Neuronal stem cell (in vitro differentiated cells): ENCODE measurements at regions not wholly inside any gene's neighbourhood (a gene's known extent, or its start where the extent isn't known, plus 50 kb on each side); places are given as distances from the start of the nearest gene placed in this dataset.

Source experiments
- DNase-seq: peaks from one replicate; pipeline ENCODE4 v3.0.0-alpha.2; 2013; ENCODE audit warnings: low spot score
- H2AFZ ChIP-seq: one replicate; pipeline ENCODE4 v1.6.1; 2013; ENCODE audit warnings: mild to moderate bottlenecking, low read length, inconsistent platforms
- H2AK5ac ChIP-seq: 2 replicates; pipeline ENCODE4 v1.6.1; 2013; ENCODE audit warnings: low read depth, mild to moderate bottlenecking, inconsistent platforms, low read length, moderate library complexity, mixed read lengths
- H2BK120ac ChIP-seq: 2 replicates; pipeline ENCODE4 v1.6.1; 2013; ENCODE audit warnings: low read depth, mild to moderate bottlenecking, inconsistent platforms, low read length, moderate library complexity, mixed read lengths
- H2BK12ac ChIP-seq: one replicate; pipeline ENCODE4 v1.6.1; 2013; ENCODE audit warnings: low read length, inconsistent platforms
- H2BK15ac ChIP-seq: 2 replicates; pipeline ENCODE4 v1.6.1; 2013; ENCODE audit warnings: mild to moderate bottlenecking, low read length, inconsistent platforms, mixed read lengths
- H2BK5ac ChIP-seq: one replicate; pipeline ENCODE4 v1.6.1; 2013; ENCODE audit warnings: inconsistent platforms, mild to moderate bottlenecking, low read length, moderate library complexity
- H3K14ac ChIP-seq: one replicate; pipeline ENCODE4 v1.6.1; 2013; ENCODE audit warnings: low read length, inconsistent platforms
- H3K18ac ChIP-seq: 2 replicates; pipeline ENCODE4 v1.6.1; 2013; ENCODE audit warnings: low read length, inconsistent platforms
- H3K23ac ChIP-seq: 2 replicates; pipeline ENCODE4 v1.6.1; 2013; ENCODE audit warnings: low read depth, mild to moderate bottlenecking, mixed read lengths, low read length, inconsistent platforms; ENCODE audit not compliant: poor library complexity
- H3K27ac ChIP-seq: replicated peaks from 3 replicates; pipeline ENCODE4 v1.5.1; 2013; ENCODE audit warnings: low read length, inconsistent platforms
- H3K27me3 ChIP-seq, 3 experiments: 2 replicates each; pipeline ENCODE4 v1.6.1; 2013; ENCODE audit warnings: low read length in 3 of 3, mild to moderate bottlenecking in 2 of 3, inconsistent platforms in 1 of 3, low read depth in 1 of 3, mixed read lengths in 1 of 3, moderate library complexity in 1 of 3; ENCODE audit not compliant: control insufficient read depth in 3 of 3, insufficient read depth in 3 of 3
- H3K36me3 ChIP-seq, 2 donors: replicated peaks in 1 of 2; 2 replicates each; pipeline ENCODE4 v1.6.1; 2013; ENCODE audit warnings: low read length in 2 of 2; ENCODE audit not compliant: control insufficient read depth in 2 of 2, insufficient read depth in 2 of 2
- H3K4ac ChIP-seq: 2 replicates; pipeline ENCODE4 v1.6.1; 2013; ENCODE audit warnings: inconsistent platforms, mild to moderate bottlenecking, low read length, moderate library complexity
- H3K4me1 ChIP-seq, 2 donors: 1 replicate in 1 of 2; 2 replicates in 1 of 2; pipeline ENCODE4 v1.6.1; 2013; ENCODE audit warnings: low read length in 2 of 2, low read depth in 1 of 2; ENCODE audit not compliant: control insufficient read depth in 2 of 2, insufficient read depth in 1 of 2
- H3K4me2 ChIP-seq: one replicate; pipeline ENCODE4 v1.6.1; 2013; ENCODE audit warnings: mild to moderate bottlenecking, low read length, inconsistent platforms; ENCODE audit not compliant: insufficient read depth, poor library complexity, severe bottlenecking
- H3K4me3 ChIP-seq, 2 donors: 2 replicates each; pipeline ENCODE4 v1.5.1; 2013; ENCODE audit warnings: low read length in 2 of 2, mild to moderate bottlenecking in 2 of 2, inconsistent platforms in 1 of 2, moderate library complexity in 1 of 2
- H3K79me1 ChIP-seq: one replicate; pipeline ENCODE4 v1.6.1; 2013; ENCODE audit warnings: low read depth, mild to moderate bottlenecking, inconsistent platforms, low read length, moderate library complexity
- H3K9ac ChIP-seq: one replicate; pipeline ENCODE4 v1.6.1; 2013; ENCODE audit warnings: mild to moderate bottlenecking, low read depth, low read length, inconsistent platforms; ENCODE audit not compliant: poor library complexity
- H3K9me3 ChIP-seq, 2 donors: replicated peaks in 1 of 2; 2 replicates each; pipeline versions ENCODE3 to v1.6.1; 2013; ENCODE audit warnings: low read length in 2 of 2, mild to moderate bottlenecking in 2 of 2, inconsistent platforms in 1 of 2, low read depth in 1 of 2, mixed read lengths in 1 of 2, moderate library complexity in 1 of 2; ENCODE audit not compliant: control insufficient read depth in 2 of 2, insufficient read depth in 1 of 2
- H4K8ac ChIP-seq: one replicate; pipeline ENCODE4 v1.6.1; 2013; ENCODE audit warnings: low read depth, mild to moderate bottlenecking, inconsistent platforms, low read length, moderate library complexity
- H4K91ac ChIP-seq: one replicate; pipeline ENCODE4 v1.6.1; 2013; ENCODE audit warnings: low read length, low read depth, mild to moderate bottlenecking, inconsistent platforms; ENCODE audit not compliant: poor library complexity
- WGBS, 2 donors: extraction: QIAGEN DNeasy Blood & Tissue Kit; methylation state at CpG; one replicate each; pipeline ENCODE4 v1.1.7; 2013; ENCODE audit warnings: missing lambda C conversion rate in 2 of 2, mixed read lengths in 1 of 2; ENCODE audit not compliant: insufficient read length in 2 of 2, insufficient replicate concordance in 1 of 2; ENCODE audit errors: extremely low coverage in 2 of 2; 5-methylcytosine and 5-hydroxymethylcytosine counted together

DNA sequence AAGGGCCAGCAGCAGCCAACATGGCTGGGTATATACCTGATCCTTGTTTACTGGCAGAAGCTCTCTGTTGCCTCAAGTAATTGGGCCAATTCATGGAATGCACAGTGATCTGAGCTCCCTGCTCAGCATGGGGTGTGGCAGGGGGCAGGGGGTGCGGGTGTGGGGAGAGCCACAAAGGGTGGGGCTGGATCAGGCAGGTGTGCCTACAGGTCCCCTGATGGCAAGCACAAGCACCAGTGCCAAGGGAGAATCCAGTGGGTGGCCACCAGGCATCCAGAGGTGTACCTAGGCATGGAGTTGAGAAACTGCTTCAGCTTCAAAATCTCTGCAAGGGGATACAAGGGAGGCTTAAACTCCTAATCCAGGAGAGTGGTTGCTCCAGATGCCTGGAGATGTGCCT, 235.8 kb upstream of the TLE4 start:
- Histone ChIP-seq H2BK15ac (no peak overlapping the region), H3K27ac (no peak overlapping the region), H3K14ac (no peak overlapping the region), H2AK5ac (no peak overlapping the region), H4K91ac (no peak overlapping the region), H3K4me1 (peaks cover 0 to 3% of the 10 kb centered on the region in 2 donors), H3K27me3 (no peaks in the 10 kb centered on the region), H3K4me3 (no peak overlapping the region), H3K36me3 (no peaks in the 10 kb centered on the region), H3K18ac (no peak overlapping the region), H3K4ac (no peak overlapping the region), H3K9ac (no peak overlapping the region), H2AFZ (no peak overlapping the region), H3K23ac (no peak overlapping the region), H4K8ac (no peak overlapping the region), H3K9me3 (peaks cover 0 to 12% of the 10 kb centered on the region in 2 donors), H2BK12ac (no peak overlapping the region), H2BK120ac (no peak overlapping the region), H3K4me2 (no peak overlapping the region), H2BK5ac (no peak overlapping the region), H3K79me1 (no peaks in the 10 kb centered on the region)
- no CpG with 5 or more reads among the region's 1 CpG for WGBS, 2 donors
- DNase-seq: no peak

- no peak overlapping the region for H3K4me2 ChIP-seq
- no CpG with 5 or more reads among the region's 6 CpGs for WGBS, 2 donors
- no peak overlapping the region for H2BK120ac ChIP-seq
- H4K91ac ChIP-seq: no peak overlapping the region
- no peak overlapping the region for H3K9ac ChIP-seq
- H3K4me3 ChIP-seq: no peak overlapping the region
- H2BK15ac ChIP-seq: no peak overlapping the region
- H2AFZ ChIP-seq: no peak overlapping the region
- H3K27me3 ChIP-seq: no peaks in the 10 kb centered on the region
- H3K4ac ChIP-seq: no peak overlapping the region
- H3K79me1 ChIP-seq: no peaks in the 10 kb centered on the region
- H3K14ac ChIP-seq: no peak overlapping the region
- H2BK12ac ChIP-seq: no peak overlapping the region
- no peak overlapping the region for H3K27ac ChIP-seq
- H2BK5ac ChIP-seq: no peak overlapping the region
- no peaks in the 10 kb centered on the region for H3K36me3 ChIP-seq
- H3K4me1 ChIP-seq: no peaks in the 10 kb centered on the region
- H2AK5ac ChIP-seq: no peak overlapping the region
- no peak overlapping the region for H4K8ac ChIP-seq
- no peak overlapping the region for H3K18ac ChIP-seq
- no peak overlapping the region for H3K23ac ChIP-seq
- DNase-seq: no peak
- H3K9me3 ChIP-seq: peaks cover 0 to 5% of the 10 kb centered on the region in 2 donors
These were observed 230.2 kb upstream of the TLE4 start for GRCh38 chr9:79341561-79341960.

DNA sequence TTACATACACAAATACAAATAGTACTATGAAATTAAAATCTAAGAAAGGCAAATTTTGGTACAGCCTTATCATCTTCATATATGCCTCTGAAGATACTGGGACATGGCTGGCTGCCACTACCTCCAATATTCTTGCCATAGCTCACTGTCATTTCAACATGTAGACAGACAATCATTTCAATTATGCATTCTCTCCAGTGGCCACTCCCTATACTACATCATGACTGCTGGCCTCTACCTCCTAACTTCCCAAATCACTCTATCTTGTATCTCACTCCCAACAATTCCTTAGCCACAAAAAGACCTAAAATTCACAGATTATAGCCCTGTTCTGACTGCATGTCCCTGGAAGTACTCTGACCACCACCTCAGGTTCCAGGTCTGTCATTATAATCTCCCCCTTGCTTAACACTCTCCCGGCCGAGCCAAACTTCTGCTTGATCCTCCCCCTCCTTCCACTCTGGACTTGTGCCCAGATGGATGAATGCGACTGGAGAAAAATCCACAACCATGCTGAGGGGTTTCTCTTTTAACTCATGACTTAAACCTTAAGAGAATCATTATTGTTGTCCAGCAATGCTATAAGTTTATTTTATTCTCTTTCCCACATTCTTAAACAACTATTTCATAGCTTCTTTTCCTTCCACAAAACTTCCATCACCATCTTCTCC, 225.3 kb upstream of the TLE4 start:
- no peak overlapping the region for H3K4me2 ChIP-seq
- H4K8ac ChIP-seq: no peak overlapping the region
- H2BK15ac ChIP-seq: no peak overlapping the region
- H2BK12ac ChIP-seq: no peak overlapping the region
- H3K9me3 ChIP-seq: no peaks in the 10 kb centered on the region
- H3K9ac ChIP-seq: no peak overlapping the region
- H2AK5ac ChIP-seq: no peak overlapping the region
- no peaks in the 10 kb centered on the region for H3K36me3 ChIP-seq
- no peaks in the 10 kb centered on the region for H3K4me1 ChIP-seq
- WGBS, 2 donors: no CpG with 5 or more reads among the region's 3 CpGs
- H3K27ac ChIP-seq: no peak overlapping the region
- no peak for DNase-seq
- no peaks in the 10 kb centered on the region for H3K27me3 ChIP-seq
- H3K14ac ChIP-seq: no peak overlapping the region
- no peak overlapping the region for H3K23ac ChIP-seq
- H3K18ac ChIP-seq: no peak overlapping the region
- H3K4me3 ChIP-seq: no peak overlapping the region
- H3K79me1 ChIP-seq: no peaks in the 10 kb centered on the region
- H4K91ac ChIP-seq: no peak overlapping the region
- no peak overlapping the region for H2BK120ac ChIP-seq
- H2BK5ac ChIP-seq: no peak overlapping the region
- H3K4ac ChIP-seq: no peak overlapping the region
- H2AFZ ChIP-seq: no peak overlapping the region

GRCh38 chr9:79352322-79352721, 219.4 kb upstream of the TLE4 start:
- Histone ChIP-seq H3K4me3 (no peak overlapping the region), H2BK5ac (no peak overlapping the region), H3K23ac (no peak overlapping the region), H2BK15ac (no peak overlapping the region), H3K36me3 (no peaks in the 10 kb centered on the region), H3K4ac (no peak overlapping the region), H3K27me3 (no peaks in the 10 kb centered on the region), H3K18ac (no peak overlapping the region), H4K91ac (no peak overlapping the region), H3K27ac (no peak overlapping the region), H3K79me1 (no peaks in the 10 kb centered on the region), H4K8ac (no peak overlapping the region), H2BK120ac (no peak overlapping the region), H3K4me1 (no peaks in the 10 kb centered on the region), H2AFZ (no peak overlapping the region), H3K9me3 (no peaks in the 10 kb centered on the region), H3K14ac (no peak overlapping the region), H2AK5ac (no peak overlapping the region), H3K9ac (no peak overlapping the region), H2BK12ac (no peak overlapping the region), H3K4me2 (no peak overlapping the region)
- no peak for DNase-seq
- no CpG with 5 or more reads among the region's 3 CpGs for WGBS, 2 donors
